ENCODE measurements at regions not wholly inside any gene's neighbourhood (a gene's known extent, or its start where the extent isn't known, plus 50 kb on each side); places are given as distances from the start of the nearest gene placed in this dataset.

DNA sequence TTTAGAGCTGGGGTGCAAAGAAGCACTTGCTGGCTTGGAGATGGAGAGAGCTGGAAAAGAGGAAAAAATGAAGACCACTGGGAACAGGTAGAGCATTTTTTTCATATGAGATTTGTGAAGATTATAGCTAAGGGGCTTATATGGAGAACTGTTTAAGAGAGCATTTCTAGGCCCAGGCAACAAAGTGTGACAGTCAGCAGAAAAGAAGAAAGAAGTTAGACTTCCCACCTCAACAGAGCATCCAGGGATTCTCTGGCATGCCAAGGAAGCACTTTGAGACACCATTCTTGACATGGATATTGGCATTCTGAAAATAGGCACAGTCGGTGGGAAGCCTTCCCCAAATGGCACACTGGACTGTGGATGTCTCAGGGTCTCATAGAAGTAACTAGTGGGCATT, 195.5 kb downstream of the KLHL28 start:
- Mint-ChIP-seq H3K27ac (no peak overlapping the region), H3K4me3 (no peak overlapping the region), H3K9me3 (peaks cover 4% of the 10 kb centered on the region), H3K4me1 (ENCODE audit: unreplicated experiment) (peaks cover 23% of the 10 kb centered on the region), H3K36me3 (no peaks in the 10 kb centered on the region), H3K27me3 (no peaks in the 10 kb centered on the region)
- TF ChIP-seq, protein P1, sequence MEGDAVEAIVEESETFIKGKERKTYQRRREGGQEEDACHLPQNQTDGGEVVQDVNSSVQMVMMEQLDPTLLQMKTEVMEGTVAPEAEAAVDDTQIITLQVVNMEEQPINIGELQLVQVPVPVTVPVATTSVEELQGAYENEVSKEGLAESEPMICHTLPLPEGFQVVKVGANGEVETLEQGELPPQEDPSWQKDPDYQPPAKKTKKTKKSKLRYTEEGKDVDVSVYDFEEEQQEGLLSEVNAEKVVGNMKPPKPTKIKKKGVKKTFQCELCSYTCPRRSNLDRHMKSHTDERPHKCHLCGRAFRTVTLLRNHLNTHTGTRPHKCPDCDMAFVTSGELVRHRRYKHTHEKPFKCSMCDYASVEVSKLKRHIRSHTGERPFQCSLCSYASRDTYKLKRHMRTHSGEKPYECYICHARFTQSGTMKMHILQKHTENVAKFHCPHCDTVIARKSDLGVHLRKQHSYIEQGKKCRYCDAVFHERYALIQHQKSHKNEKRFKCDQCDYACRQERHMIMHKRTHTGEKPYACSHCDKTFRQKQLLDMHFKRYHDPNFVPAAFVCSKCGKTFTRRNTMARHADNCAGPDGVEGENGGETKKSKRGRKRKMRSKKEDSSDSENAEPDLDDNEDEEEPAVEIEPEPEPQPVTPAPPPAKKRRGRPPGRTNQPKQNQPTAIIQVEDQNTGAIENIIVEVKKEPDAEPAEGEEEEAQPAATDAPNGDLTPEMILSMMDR (conservative IDR thresholded peaks at IDR 0.05) = no peak
- DNase-seq (ENCODE audit: extremely low spot score, unreplicated experiment) = no peak

DNA sequence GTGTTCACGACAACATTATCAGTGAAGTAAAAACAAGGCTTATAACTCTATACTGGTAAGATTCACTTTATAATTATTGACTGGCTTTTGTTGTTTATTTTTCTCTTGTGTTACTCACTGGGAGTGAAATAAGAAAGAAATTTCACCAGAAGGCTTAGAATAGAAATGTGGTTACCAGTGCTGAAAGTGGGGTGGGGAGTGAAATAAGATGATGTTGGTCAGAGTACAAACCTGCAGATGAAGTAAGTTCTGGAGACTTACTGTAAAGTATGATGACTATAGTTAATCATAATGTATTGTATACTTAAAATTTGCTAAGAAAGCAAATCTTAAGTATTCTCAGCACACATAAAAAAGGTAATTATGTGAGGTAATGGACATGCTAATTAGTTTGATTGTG, 198.4 kb downstream of the KLHL28 start:
- TF ChIP-seq, protein P1 (conservative IDR thresholded peaks at IDR 0.05) = no peak
- no peak for DNase-seq (ENCODE audit: extremely low spot score, unreplicated experiment)
- H3K27me3 Mint-ChIP-seq = no peaks in the 10 kb centered on the region
- peaks cover 3% of the 10 kb centered on the region for H3K9me3 Mint-ChIP-seq
- H3K36me3 Mint-ChIP-seq = no peaks in the 10 kb centered on the region
- peaks cover 20% of the 10 kb centered on the region for H3K4me1 Mint-ChIP-seq (ENCODE audit: unreplicated experiment)
- no peak overlapping the region for H3K27ac Mint-ChIP-seq
- no peak overlapping the region for H3K4me3 Mint-ChIP-seq

DNA sequence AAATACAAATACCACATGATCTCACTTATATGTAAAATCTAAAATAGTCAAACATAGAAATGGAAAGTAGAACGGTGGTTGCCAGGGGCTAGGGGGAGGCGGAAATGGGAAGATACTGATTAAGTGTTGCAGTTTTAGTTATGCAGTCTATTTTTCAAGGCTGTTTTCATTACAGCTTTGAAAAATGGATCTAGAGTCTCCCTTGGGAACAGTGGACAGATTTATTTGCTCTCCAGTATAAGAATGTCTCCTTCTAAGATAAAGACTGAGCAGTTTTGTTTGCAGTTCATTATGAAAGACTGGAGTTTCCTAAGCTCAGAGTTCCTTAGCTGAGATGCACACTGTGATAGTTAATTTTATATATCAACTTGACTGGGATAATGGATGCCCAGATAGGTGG, 202.5 kb downstream of the KLHL28 start:
- peaks cover 12% of the 10 kb centered on the region for H3K4me1 Mint-ChIP-seq (ENCODE audit: unreplicated experiment)
- H3K9me3 Mint-ChIP-seq = peaks cover 3% of the 10 kb centered on the region
- H3K36me3 Mint-ChIP-seq = no peaks in the 10 kb centered on the region
- no peak overlapping the region for H3K27ac Mint-ChIP-seq
- no peaks in the 10 kb centered on the region for H3K27me3 Mint-ChIP-seq
- DNase-seq (ENCODE audit: extremely low spot score, unreplicated experiment) = no peak
- H3K4me3 Mint-ChIP-seq = no peak overlapping the region
- TF ChIP-seq, protein P1 (conservative IDR thresholded peaks at IDR 0.05) = no peak

DNA sequence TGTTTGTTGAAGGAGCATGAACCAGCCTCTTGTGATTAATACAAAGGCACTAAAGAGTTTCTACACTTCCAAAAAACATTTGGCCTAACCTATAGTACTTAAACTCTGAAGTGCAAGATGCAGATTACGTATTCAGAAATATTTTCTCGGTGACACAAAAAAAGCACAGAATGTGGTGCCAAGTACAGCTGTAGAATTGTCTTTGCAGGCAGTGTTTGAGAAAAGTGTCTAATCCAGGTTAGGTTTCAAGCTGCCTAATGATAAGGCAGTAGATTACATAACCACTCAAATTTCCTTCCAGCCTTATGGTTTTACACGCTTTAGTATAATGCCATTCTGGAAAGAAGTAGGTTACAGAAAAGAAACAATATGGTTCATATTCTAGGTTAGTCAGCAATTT, 205.2 kb downstream of the KLHL28 start:
- H3K27ac Mint-ChIP-seq = no peak overlapping the region
- H3K36me3 Mint-ChIP-seq = no peaks in the 10 kb centered on the region
- no peak overlapping the region for H3K4me3 Mint-ChIP-seq
- H3K9me3 Mint-ChIP-seq = peaks cover under 1% of the 10 kb centered on the region
- H3K4me1 Mint-ChIP-seq (ENCODE audit: unreplicated experiment) = peaks cover 9% of the 10 kb centered on the region
- TF ChIP-seq, protein P1 (conservative IDR thresholded peaks at IDR 0.05) = no peak
- no peak for DNase-seq (ENCODE audit: extremely low spot score, unreplicated experiment)
- H3K27me3 Mint-ChIP-seq = no peaks in the 10 kb centered on the region

DNA sequence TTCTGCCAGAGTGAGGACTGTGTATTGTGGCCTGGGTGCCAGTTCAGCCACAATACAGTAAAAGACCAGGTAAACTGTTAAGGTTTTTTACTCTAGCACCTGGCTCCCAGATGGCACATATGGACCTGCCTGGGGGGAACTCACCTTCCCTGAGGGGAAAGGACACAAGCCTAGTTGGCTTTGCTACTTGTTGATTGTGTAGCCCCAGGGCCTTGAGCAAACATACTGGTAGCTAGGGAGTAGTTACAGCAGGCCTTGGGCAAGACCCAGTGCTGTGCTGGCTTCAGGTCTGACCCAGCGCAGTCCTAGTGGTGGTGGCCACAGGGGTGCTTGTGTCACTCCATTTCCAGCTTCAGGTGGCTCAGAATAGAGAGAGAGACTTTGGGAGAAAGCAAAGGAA, 216.4 kb downstream of the KLHL28 start:
- Mint-ChIP-seq H3K27me3 (no peaks in the 10 kb centered on the region), H3K27ac (no peak overlapping the region), H3K9me3 (peaks cover 4% of the 10 kb centered on the region), H3K4me1 (ENCODE audit: unreplicated experiment) (no peaks in the 10 kb centered on the region), H3K4me3 (no peak overlapping the region), H3K36me3 (no peaks in the 10 kb centered on the region)
- no peak for DNase-seq (ENCODE audit: extremely low spot score, unreplicated experiment)
- TF ChIP-seq, protein P1 (conservative IDR thresholded peaks at IDR 0.05) = no peak

DNA sequence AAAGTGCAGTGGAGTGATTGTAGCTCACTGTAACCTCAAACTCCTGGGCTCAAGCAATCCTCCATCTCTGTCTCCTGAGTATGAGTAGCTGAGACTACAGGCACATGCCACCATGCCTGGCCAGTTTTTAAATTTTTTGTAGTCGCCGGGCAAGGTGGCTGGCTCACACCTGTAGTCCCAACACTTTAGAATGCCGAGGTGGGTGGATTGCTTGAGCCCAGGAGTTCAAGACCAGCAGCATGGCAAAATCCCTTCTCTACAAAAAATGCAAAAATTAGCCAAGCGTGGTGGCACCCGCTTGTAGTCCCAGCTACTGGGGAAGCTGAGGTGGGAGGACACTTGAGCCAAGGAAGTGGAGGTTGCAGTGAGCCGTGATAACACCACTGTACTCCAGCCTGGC, 219.5 kb downstream of the KLHL28 start:
- H3K27ac Mint-ChIP-seq = no peak overlapping the region
- H3K36me3 Mint-ChIP-seq = no peaks in the 10 kb centered on the region
- TF ChIP-seq, protein P1 (conservative IDR thresholded peaks at IDR 0.05) = no peak
- no peaks in the 10 kb centered on the region for H3K27me3 Mint-ChIP-seq
- H3K4me1 Mint-ChIP-seq (ENCODE audit: unreplicated experiment) = no peaks in the 10 kb centered on the region
- H3K4me3 Mint-ChIP-seq = no peak overlapping the region
- DNase-seq (ENCODE audit: extremely low spot score, unreplicated experiment) = no peak
- peaks cover 2% of the 10 kb centered on the region for H3K9me3 Mint-ChIP-seq
